Putamen (tissue), 1 donor: ENCODE measurements at regions not wholly inside any gene's neighbourhood (a gene's known extent, or its start where the extent isn't known, plus 50 kb on each side); places are given as distances from the start of the nearest gene placed in this dataset.

Experiments used
- DNase-seq: peaks from one replicate; pipeline ENCODE4 v3.0.0-alpha.2; 2016; ENCODE audit warnings: low spot score

- DNase-seq: no peak
Measured at GRCh38 chr15:39279311-39279710, 301.6 kb upstream of the THBS1 start.

- DNase-seq: no peak
Measured at GRCh38 chr15:39281094-39281493, 299.8 kb upstream of the THBS1 start.

GRCh38 chr15:39282663-39283208 is 298.1 kb upstream of the THBS1 start:
- no peak for DNase-seq

- DNase-seq: no peak
Measured at GRCh38 chr15:39283531-39283930, 297.3 kb upstream of the THBS1 start.

GRCh38 chr15:39285071-39285470 is 295.8 kb upstream of the THBS1 start:
- DNase-seq: no peak

- no peak for DNase-seq
Measured at GRCh38 chr15:39285663-39286062, 295.2 kb upstream of the THBS1 start.

- DNase-seq: no peak
Measured at GRCh38 chr15:39286706-39287105, 294.2 kb upstream of the THBS1 start.

- DNase-seq: no peak
Measured at GRCh38 chr15:39287322-39288195, 293.3 kb upstream of the THBS1 start.

GRCh38 chr15:39290711-39291435 is 290.0 kb upstream of the THBS1 start:
- DNase-seq: no peak

- no peak for DNase-seq
Measured at GRCh38 chr15:39291690-39292089, 289.2 kb upstream of the THBS1 start.

GRCh38 chr15:39296955-39297354 is 283.9 kb upstream of the THBS1 start:
- no peak for DNase-seq

GRCh38 chr15:39298271-39298962 is 282.5 kb upstream of the THBS1 start:
- no peak for DNase-seq

- DNase-seq: no peak
Measured at GRCh38 chr15:39299486-39300267, 281.2 kb upstream of the THBS1 start.

- DNase-seq: no peak
Measured at GRCh38 chr15:39300451-39301153, 280.3 kb upstream of the THBS1 start.

- DNase-seq: no peak
Measured at GRCh38 chr15:39301589-39301999, 279.3 kb upstream of the THBS1 start.

GRCh38 chr15:39302936-39303335 is 277.9 kb upstream of the THBS1 start:
- DNase-seq: no peak

- no peak for DNase-seq
Measured at GRCh38 chr15:39304201-39304841, 276.6 kb upstream of the THBS1 start.

GRCh38 chr15:39304931-39305728 is 275.7 kb upstream of the THBS1 start:
- DNase-seq: no peak

GRCh38 chr15:39310633-39311032 is 270.2 kb upstream of the THBS1 start:
- DNase-seq: no peak

GRCh38 chr15:39312984-39313383 is 267.9 kb upstream of the THBS1 start:
- no peak for DNase-seq
